GM18505 (cell line): ENCODE measurements at regions not wholly inside any gene's neighbourhood (a gene's known extent, or its start where the extent isn't known, plus 50 kb on each side); places are given as distances from the start of the nearest gene placed in this dataset.
"Not testable (repeated sequence)": the region's sequence is repeated elsewhere in the genome, so short reads cannot be mapped to it uniquely, and the experiment has no call there.

Experiments used
- ATAC-seq: cut with Tn5 transposase; IDR thresholded peaks from one replicate; pipeline ENCODE4 v1.9.1; 2021; ENCODE audit not compliant: unreplicated experiment
- POLR2A ChIP-seq: IDR thresholded peaks from 4 replicates; pipeline ENCODE4 v1.6.1; 2011; ENCODE audit warnings: borderline replicate concordance; ENCODE audit not compliant: insufficient read depth, insufficient read length; ENCODE audit errors: extremely low read depth

GRCh38 chr5:114935490-114935889, 234.2 kb downstream of the TRIM36 start:
- TF ChIP-seq POLR2A: no peak

GRCh38 chr5:114928644-114929462, 240.9 kb downstream of the TRIM36 start:
- no peak for TF ChIP-seq POLR2A
- ATAC-seq: no peak

More at GRCh38 chr5:114935490-114935889, 234.2 kb downstream of the TRIM36 start:
- no peak for ATAC-seq

- no peak for TF ChIP-seq POLR2A
- no peak for ATAC-seq
Observed at GRCh38 chr5:114924769-114925168, 244.9 kb downstream of the TRIM36 start.

- ATAC-seq: no peak
- TF ChIP-seq POLR2A: no peak
Observed at GRCh38 chr5:114912189-114912920, 257.4 kb downstream of the TRIM36 start.

- ATAC-seq: no peak
- TF ChIP-seq POLR2A: no peak
Observed at GRCh38 chr5:114910727-114911126, 259.0 kb downstream of the TRIM36 start.

GRCh38 chr5:114909424-114909823, 260.3 kb downstream of the TRIM36 start:
- no peak for ATAC-seq
- no peak for TF ChIP-seq POLR2A

GRCh38 chr5:114903767-114904166, 265.9 kb downstream of the TRIM36 start:
- no peak for TF ChIP-seq POLR2A
- no peak for ATAC-seq

GRCh38 chr5:114898602-114899001, 271.1 kb downstream of the TRIM36 start:
- TF ChIP-seq POLR2A: no peak
- no peak for ATAC-seq

- no peak for ATAC-seq
- TF ChIP-seq POLR2A: no peak
Observed at GRCh38 chr5:114883675-114884074, 286.0 kb downstream of the TRIM36 start.

GRCh38 chr5:114859438-114859735, 310.3 kb downstream of the TRIM36 start:
- no peak for TF ChIP-seq POLR2A
- ATAC-seq: no peak

- TF ChIP-seq POLR2A: no peak
- ATAC-seq: no peak
Observed at GRCh38 chr5:114858665-114859437, 310.9 kb downstream of the TRIM36 start.

- ATAC-seq: no peak
- no peak for TF ChIP-seq POLR2A
Observed at GRCh38 chr5:114857941-114858551, 311.7 kb downstream of the TRIM36 start.

GRCh38 chr5:114844711-114845110, 325.0 kb downstream of the TRIM36 start:
- not testable (repeated sequence) for ATAC-seq
